Astrocyte (in vitro differentiated cells and primary cell): ENCODE measurements at regions not wholly inside any gene's neighbourhood (a gene's known extent, or its start where the extent isn't known, plus 50 kb on each side); places are given as distances from the start of the nearest gene placed in this dataset.

Experiments used
- EZH2 ChIP-seq: IDR thresholded peaks from 2 replicates; pipeline ENCODE4 v1.6.1; 2012; ENCODE audit warnings: mild to moderate bottlenecking, low read length, inconsistent platforms; ENCODE audit not compliant: insufficient read depth
- TF ChIP-seq, protein P1 (sequence below): IDR thresholded peaks from 2 replicates; pipeline ENCODE4 v1.5.1; 2011; ENCODE audit warnings: low read depth, mild to moderate bottlenecking, inconsistent platforms, low read length, moderate library complexity; ENCODE audit not compliant: insufficient read depth

DNA sequence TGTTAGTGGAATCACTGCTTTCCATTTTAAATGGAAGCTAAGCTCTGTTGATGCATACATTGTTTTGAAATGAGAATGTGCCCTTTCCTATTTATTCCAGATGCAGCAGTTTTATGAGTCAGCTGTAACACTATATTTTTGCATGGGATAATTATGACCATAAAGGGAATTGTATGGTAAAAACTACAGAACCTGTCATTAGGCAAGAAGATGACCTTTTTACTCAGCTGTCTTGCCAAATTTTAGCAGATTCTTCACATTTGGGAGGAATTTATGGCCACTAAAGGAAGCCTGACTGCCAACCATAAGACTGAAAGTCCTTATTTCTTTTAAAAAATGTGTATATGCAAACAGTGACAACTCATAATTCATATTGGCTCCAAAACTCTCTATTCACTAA, 356.3 kb upstream of the PRMT6 start:
- TF ChIP-seq EZH2 = no peak
- TF ChIP-seq, protein P1, sequence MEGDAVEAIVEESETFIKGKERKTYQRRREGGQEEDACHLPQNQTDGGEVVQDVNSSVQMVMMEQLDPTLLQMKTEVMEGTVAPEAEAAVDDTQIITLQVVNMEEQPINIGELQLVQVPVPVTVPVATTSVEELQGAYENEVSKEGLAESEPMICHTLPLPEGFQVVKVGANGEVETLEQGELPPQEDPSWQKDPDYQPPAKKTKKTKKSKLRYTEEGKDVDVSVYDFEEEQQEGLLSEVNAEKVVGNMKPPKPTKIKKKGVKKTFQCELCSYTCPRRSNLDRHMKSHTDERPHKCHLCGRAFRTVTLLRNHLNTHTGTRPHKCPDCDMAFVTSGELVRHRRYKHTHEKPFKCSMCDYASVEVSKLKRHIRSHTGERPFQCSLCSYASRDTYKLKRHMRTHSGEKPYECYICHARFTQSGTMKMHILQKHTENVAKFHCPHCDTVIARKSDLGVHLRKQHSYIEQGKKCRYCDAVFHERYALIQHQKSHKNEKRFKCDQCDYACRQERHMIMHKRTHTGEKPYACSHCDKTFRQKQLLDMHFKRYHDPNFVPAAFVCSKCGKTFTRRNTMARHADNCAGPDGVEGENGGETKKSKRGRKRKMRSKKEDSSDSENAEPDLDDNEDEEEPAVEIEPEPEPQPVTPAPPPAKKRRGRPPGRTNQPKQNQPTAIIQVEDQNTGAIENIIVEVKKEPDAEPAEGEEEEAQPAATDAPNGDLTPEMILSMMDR = no peak
